Stimulated activated CD4-positive, alpha-beta T cell treated with anti-CD3 and anti-CD28 coated beads, Interleukin-12 subunit alpha, Interleukin-12 subunit beta, amount 100 ng/mL, for 48 hours (primary cell): ENCODE measurements at regions not wholly inside any gene's neighbourhood (a gene's known extent, or its start where the extent isn't known, plus 50 kb on each side); places are given as distances from the start of the nearest gene placed in this dataset.
A peak's percentile ranks its signal among the peaks of the same experiment; 100 is the strongest.
"Not testable (repeated sequence)": the region's sequence is repeated elsewhere in the genome, so short reads cannot be mapped to it uniquely, and the experiment has no call there.

Source experiments
- DNase-seq, 3 donors: peaks; one replicate each; pipeline ENCODE4 v3.0.0-alpha.2; 2020; ENCODE audit warnings: low read depth in 2 of 3, low spot score in 1 of 3

GRCh38 chr9:96067004-96067403 lies 191.5 kb downstream of the ERCC6L2 start:
- no peak for DNase-seq

GRCh38 chr9:96065482-96066251 lies 190.2 kb downstream of the ERCC6L2 start:
- DNase-seq, result no peak

- DNase-seq, result no peak
These were observed 189.5 kb downstream of the ERCC6L2 start for GRCh38 chr9:96064826-96065481.

- DNase-seq, result no peak
These were observed 187.4 kb downstream of the ERCC6L2 start for GRCh38 chr9:96062854-96063253.

GRCh38 chr9:96062031-96062430 lies 186.5 kb downstream of the ERCC6L2 start:
- DNase-seq, result no peak

- peak in 1 of 3 donors; percentile 12 for DNase-seq
These were observed 185.9 kb downstream of the ERCC6L2 start for GRCh38 chr9:96061293-96061987.

- DNase-seq, result no peak
These were observed 182.7 kb downstream of the ERCC6L2 start for GRCh38 chr9:96058218-96058617.

- DNase-seq, result no peak
These were observed 181.7 kb downstream of the ERCC6L2 start for GRCh38 chr9:96057155-96057554.

- no peak for DNase-seq
These were observed 180.7 kb downstream of the ERCC6L2 start for GRCh38 chr9:96056226-96056625.

- DNase-seq, result not testable (repeated sequence)
These were observed 178.8 kb downstream of the ERCC6L2 start for GRCh38 chr9:96054248-96054647.

GRCh38 chr9:96052686-96053085 lies 177.2 kb downstream of the ERCC6L2 start:
- no peak for DNase-seq

- DNase-seq, result no peak
These were observed 175.9 kb downstream of the ERCC6L2 start for GRCh38 chr9:96051423-96051822.

GRCh38 chr9:96050861-96051155 lies 175.3 kb downstream of the ERCC6L2 start:
- no peak for DNase-seq

GRCh38 chr9:96050048-96050860 lies 174.8 kb downstream of the ERCC6L2 start:
- no peak for DNase-seq

GRCh38 chr9:96048956-96049831 lies 173.7 kb downstream of the ERCC6L2 start:
- DNase-seq, result no peak

- peak in 1 of 3 donors; percentile 18 for DNase-seq
These were observed 172.8 kb downstream of the ERCC6L2 start for GRCh38 chr9:96048104-96048955.

- DNase-seq, result no peak
These were observed 172.2 kb downstream of the ERCC6L2 start for GRCh38 chr9:96047741-96048103.

- DNase-seq, result no peak
These were observed 171.7 kb downstream of the ERCC6L2 start for GRCh38 chr9:96047116-96047639.

- DNase-seq, result no peak
These were observed 170.3 kb downstream of the ERCC6L2 start for GRCh38 chr9:96045811-96046210.
